OCI-LY7 (cell line): ENCODE measurements at regions not wholly inside any gene's neighbourhood (a gene's known extent, or its start where the extent isn't known, plus 50 kb on each side); places are given as distances from the start of the nearest gene placed in this dataset.

Experiments used
- CTCF ChIP-seq: fragments of 200-600 bp; sonication (generic); conservative IDR thresholded peaks from 2 replicates; pipeline ENCODE4 v1.5.1; 2014; ENCODE audit warnings: mild to moderate bottlenecking, antibody characterized with exemption, low read length, moderate library complexity, mixed read lengths
- EZH2phosphoT487 ChIP-seq: fragments of 200-600 bp; sonication (generic); IDR thresholded peaks from 2 replicates; pipeline ENCODE4 v1.6.1; 2018; ENCODE audit warnings: low read depth, borderline replicate concordance, mild to moderate bottlenecking, mixed run types, antibody characterized with exemption, low read length, moderate library complexity, mixed read lengths

GRCh38 chr1:5381491-5381890 lies 610.7 kb downstream of the NPHP4 start:
- no peak for TF ChIP-seq CTCF
- no peak for TF ChIP-seq EZH2phosphoT487
